ENCODE measurements at regions not wholly inside any gene's neighbourhood (a gene's known extent, or its start where the extent isn't known, plus 50 kb on each side); places are given as distances from the start of the nearest gene placed in this dataset.

DNA sequence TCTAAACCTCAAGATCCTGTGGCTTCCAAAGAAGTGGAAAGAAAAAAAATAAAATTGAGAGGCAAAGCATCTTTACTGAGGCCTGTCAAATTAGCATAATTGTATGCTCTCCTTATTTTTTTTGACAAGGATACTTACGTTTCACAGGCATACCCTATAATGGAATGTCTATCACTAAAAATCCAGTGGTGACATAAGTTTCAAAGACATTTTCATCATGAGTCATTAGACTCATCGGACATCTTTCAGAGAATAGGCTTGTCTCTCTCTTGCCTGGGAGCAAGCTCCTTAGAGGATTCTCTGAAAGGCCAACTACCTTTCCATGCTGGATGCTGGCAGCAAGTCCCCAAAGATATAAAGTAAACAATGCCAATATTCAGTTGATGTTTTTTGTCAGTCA is 380.7 kb upstream of the STEAP1 start:
- intact Hi-C loops (cut with DNase I; ENCODE audit: low total_unique reads) = no loop called here
- no peak for DNase-seq (ENCODE audit: low spot score in 2 of 2)
- 69 to 70% methylated on average over 2 of the region's 2 CpGs for WGBS, 2 donors
- H3K4me3 ChIP-seq (ENCODE audit: low read depth, poor library complexity, severe bottlenecking) = no peak overlapping the region
- TF ChIP-seq, protein P1, sequence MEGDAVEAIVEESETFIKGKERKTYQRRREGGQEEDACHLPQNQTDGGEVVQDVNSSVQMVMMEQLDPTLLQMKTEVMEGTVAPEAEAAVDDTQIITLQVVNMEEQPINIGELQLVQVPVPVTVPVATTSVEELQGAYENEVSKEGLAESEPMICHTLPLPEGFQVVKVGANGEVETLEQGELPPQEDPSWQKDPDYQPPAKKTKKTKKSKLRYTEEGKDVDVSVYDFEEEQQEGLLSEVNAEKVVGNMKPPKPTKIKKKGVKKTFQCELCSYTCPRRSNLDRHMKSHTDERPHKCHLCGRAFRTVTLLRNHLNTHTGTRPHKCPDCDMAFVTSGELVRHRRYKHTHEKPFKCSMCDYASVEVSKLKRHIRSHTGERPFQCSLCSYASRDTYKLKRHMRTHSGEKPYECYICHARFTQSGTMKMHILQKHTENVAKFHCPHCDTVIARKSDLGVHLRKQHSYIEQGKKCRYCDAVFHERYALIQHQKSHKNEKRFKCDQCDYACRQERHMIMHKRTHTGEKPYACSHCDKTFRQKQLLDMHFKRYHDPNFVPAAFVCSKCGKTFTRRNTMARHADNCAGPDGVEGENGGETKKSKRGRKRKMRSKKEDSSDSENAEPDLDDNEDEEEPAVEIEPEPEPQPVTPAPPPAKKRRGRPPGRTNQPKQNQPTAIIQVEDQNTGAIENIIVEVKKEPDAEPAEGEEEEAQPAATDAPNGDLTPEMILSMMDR (IDR thresholded peaks at IDR 0.05) = no peak
- TF ChIP-seq POLR2A (IDR thresholded peaks at IDR 0.05) = no peak

DNA sequence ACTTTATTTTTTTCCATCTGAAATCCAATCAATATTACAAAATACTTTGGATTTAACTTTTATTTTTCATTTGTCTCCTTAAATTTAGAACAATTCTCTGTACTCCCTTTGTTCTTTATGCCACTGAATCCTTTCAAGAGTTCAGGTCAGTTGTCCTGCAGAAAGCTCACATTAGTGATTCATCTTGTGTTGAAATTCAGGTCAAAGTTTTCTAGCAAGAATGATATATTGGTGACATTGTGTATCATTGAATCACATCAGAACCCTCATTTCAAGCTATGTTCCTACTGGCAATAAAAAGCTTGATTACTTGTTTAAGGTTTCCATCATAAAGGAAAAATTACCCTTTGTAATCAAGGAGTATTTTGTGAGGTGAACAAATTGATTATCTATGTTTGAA is 378.8 kb upstream of the STEAP1 start:
- H3K4me3 ChIP-seq (ENCODE audit: low read depth, poor library complexity, severe bottlenecking) = no peak overlapping the region
- TF ChIP-seq, protein P1 (IDR thresholded peaks at IDR 0.05) = no peak
- TF ChIP-seq POLR2A (IDR thresholded peaks at IDR 0.05) = no peak
- DNase-seq (ENCODE audit: low spot score in 2 of 2) = no peak
- intact Hi-C loops (cut with DNase I; ENCODE audit: low total_unique reads) = no loop called here

DNA sequence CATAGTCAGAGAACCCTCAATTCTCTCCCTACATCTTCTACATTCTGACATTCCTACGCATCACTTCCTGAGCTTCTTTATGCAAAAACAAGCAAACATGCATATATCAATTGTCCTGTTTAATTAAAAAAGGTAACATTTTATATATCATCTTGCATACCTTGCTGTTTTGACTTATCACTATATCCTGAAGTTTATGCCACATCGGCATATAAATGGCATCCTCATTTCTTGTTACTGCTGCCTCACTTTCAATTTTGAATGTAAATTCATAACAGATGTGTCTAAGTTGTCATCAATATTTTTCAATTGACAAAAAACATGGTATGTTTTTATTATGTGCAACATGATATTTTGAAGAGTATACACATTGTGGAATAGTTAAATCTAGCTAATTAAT is 377.3 kb upstream of the STEAP1 start:
- WGBS, 2 donors = 91 to 93% methylated on average over 2 of the region's 2 CpGs
- TF ChIP-seq, protein P1 (IDR thresholded peaks at IDR 0.05) = no peak
- TF ChIP-seq POLR2A (IDR thresholded peaks at IDR 0.05) = no peak
- DNase-seq (ENCODE audit: low spot score in 2 of 2) = no peak
- H3K4me3 ChIP-seq (ENCODE audit: low read depth, poor library complexity, severe bottlenecking) = no peak overlapping the region
- intact Hi-C loops (cut with DNase I; ENCODE audit: low total_unique reads) = no loop called here

DNA sequence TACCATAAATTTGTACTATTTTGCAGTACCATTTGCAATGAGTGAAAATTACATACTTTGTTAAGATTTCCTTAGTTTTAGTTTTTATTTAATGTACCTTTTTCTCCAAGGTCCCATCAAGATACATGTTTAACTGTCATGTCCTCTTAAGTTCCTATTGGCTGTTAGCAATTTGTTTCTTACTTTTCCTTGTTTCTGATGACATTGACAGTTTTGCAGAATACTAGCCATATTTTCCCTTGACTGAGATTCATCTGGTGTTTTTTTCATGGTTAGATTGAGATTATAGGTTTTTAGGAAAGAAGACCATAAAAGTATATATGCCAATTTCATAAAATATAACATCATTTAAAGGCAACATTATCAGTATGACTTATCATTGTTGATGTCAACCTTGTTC is 376.8 kb upstream of the STEAP1 start:
- intact Hi-C loops (cut with DNase I; ENCODE audit: low total_unique reads) = no loop called here
- DNase-seq (ENCODE audit: low spot score in 2 of 2) = no peak
- TF ChIP-seq, protein P1 (IDR thresholded peaks at IDR 0.05) = no peak
- TF ChIP-seq POLR2A (IDR thresholded peaks at IDR 0.05) = no peak
- H3K4me3 ChIP-seq (ENCODE audit: low read depth, poor library complexity, severe bottlenecking) = no peak overlapping the region

DNA sequence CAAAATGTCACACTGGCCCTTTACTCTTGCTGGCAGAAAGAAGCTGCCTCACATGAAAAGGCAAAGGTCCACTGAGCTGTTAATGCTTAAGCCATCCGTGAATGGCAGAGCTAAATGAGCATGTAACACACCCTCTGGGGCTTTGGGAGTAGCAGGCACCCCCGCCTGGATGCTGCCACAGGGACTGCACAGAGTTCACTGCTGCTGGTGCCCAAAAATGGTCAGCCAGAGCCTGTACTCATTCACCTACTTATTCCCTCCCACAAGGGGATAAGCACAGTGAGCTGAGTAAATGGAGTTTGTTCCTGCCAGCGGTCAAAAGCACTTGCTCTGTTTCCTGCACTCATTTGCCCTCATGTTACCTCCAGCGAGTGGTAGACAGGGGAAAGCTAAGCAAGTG is 374.0 kb upstream of the STEAP1 start:
- no peak overlapping the region for H3K4me3 ChIP-seq (ENCODE audit: low read depth, poor library complexity, severe bottlenecking)
- 78 to 80% methylated on average over 4 of the region's 4 CpGs for WGBS, 2 donors
- TF ChIP-seq, protein P1 (IDR thresholded peaks at IDR 0.05) = no peak
- TF ChIP-seq POLR2A (IDR thresholded peaks at IDR 0.05) = no peak
- DNase-seq (ENCODE audit: low spot score in 2 of 2) = no peak
- intact Hi-C loops (cut with DNase I; ENCODE audit: low total_unique reads) = no loop called here

DNA sequence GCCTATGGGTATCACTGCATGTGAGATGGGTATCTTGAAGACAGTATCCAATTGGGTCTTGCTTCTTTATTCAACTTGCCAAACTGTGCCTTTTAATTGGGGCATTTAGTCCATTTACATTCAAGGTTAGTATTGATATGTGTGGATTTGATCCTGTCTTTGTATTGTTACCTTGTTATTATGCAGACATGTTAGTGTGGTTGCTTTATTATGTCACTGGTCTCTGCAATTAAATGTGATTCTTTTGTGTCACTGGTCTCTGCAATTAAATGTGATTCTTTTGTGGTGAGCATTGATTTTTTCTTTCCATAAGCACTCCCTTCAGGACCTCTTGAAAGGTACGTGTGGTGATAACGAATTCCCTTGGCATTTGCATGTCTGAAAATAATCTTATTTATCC is 357.8 kb upstream of the STEAP1 start:
- TF ChIP-seq POLR2A (IDR thresholded peaks at IDR 0.05) = no peak
- TF ChIP-seq, protein P1 (IDR thresholded peaks at IDR 0.05) = no peak
- 89 to 92% methylated on average over 2 of the region's 2 CpGs for WGBS, 2 donors
- no peak overlapping the region for H3K4me3 ChIP-seq (ENCODE audit: low read depth, poor library complexity, severe bottlenecking)
- no peak for DNase-seq (ENCODE audit: low spot score in 2 of 2)
- intact Hi-C loops (cut with DNase I; ENCODE audit: low total_unique reads) = no loop called here
